GM12878 (cell line): ENCODE measurements at regions not wholly inside any gene's neighbourhood (a gene's known extent, or its start where the extent isn't known, plus 50 kb on each side); places are given as distances from the start of the nearest gene placed in this dataset.

Source experiments
- ATAC-seq: fragments of 200-7000 bp; cut with Tn5 transposase; 3 replicates; pipeline ENCODE4 v1.9.1; 2020; ENCODE audit warnings: mild to moderate bottlenecking, moderate library complexity
- BruUV-seq: library from RNA; stranded (reverse); fragments of 400-500 nt; replicated peaks from 2 replicates; lab custom pipeline; 2021; lab: Mats Ljungman, UMichigan
- CTCF ChIA-PET: fragments of 300-600 bp; sonication (Branson Sonifier 250); formaldehyde crosslinking; extraction: SDS; loops from one replicate; lab custom pipeline; 2021; ENCODE audit warnings: inconsistent platforms; lab: Yijun Ruan, JAX
- POLR2A ChIA-PET: fragments of 350-600 bp; formaldehyde crosslinking; extraction: SDS; loops from one replicate; lab custom pipeline; 2021; ENCODE audit warnings: inconsistent platforms; lab: Charles Lee
- RAD21 ChIA-PET: fragments of 300-600 bp; sonication (Branson Sonifier 250); formaldehyde crosslinking; loops from one replicate; lab custom pipeline; 2023; ENCODE audit warnings: antibody characterized with exemption; ENCODE audit not compliant: unreplicated experiment; lab: Charles Lee
- SMC1A ChIA-PET: fragments of 300-600 bp; sonication (Branson Sonifier 250); formaldehyde crosslinking; loops from one replicate; lab custom pipeline; 2023; ENCODE audit not compliant: unreplicated experiment, uncharacterized antibody; lab: Charles Lee
- DNase-seq: peaks from one replicate; pipeline ENCODE4 v3.0.0-alpha.2; 2011; ENCODE audit warnings: low read depth, low spot score
- FAIRE-seq: peaks from 3 replicates; lab custom pipeline; 2011; peaks lifted over from hg19 to GRCh38; lab: Jason Lieb, UNC
- H2AFZ ChIP-seq: 2 replicates; pipeline ENCODE4 v1.6.0; 2011; ENCODE audit warnings: low read depth, low read length, control low read depth; ENCODE audit not compliant: control insufficient read depth
- H3K27ac ChIP-seq: 2 replicates; pipeline ENCODE4 v1.5.1; 2011; ENCODE audit warnings: control low read depth; ENCODE audit not compliant: control insufficient read depth, insufficient read depth
- H3K27me3 ChIP-seq, 2 experiments: replicated peaks in 1 of 2; 2 replicates each; pipeline versions ENCODE4 v1.6.0 to v1.6.1; 2011; ENCODE audit warnings: low read length in 1 of 2; ENCODE audit not compliant: control insufficient read depth in 2 of 2, insufficient read depth in 2 of 2
- H3K36me3 ChIP-seq, 2 experiments: 2 replicates each; pipeline ENCODE4 v1.5.1; 2011; ENCODE audit warnings: low read length in 1 of 2; ENCODE audit not compliant: control insufficient read depth in 2 of 2, insufficient read depth in 2 of 2
- H3K4me1 ChIP-seq: 2 replicates; pipeline ENCODE4 v1.6.1; 2011; ENCODE audit warnings: mild to moderate bottlenecking, low read length, moderate library complexity, mixed read lengths; ENCODE audit not compliant: control insufficient read depth, insufficient read depth
- H3K4me2 ChIP-seq: 2 replicates; pipeline ENCODE4 v1.6.0; 2011; ENCODE audit warnings: control low read depth; ENCODE audit not compliant: control insufficient read depth, insufficient read depth
- H3K4me3 ChIP-seq: fragments of 200-600 bp; sonication (generic); 2 replicates; pipeline ENCODE4 v1.5.1; 2016
- H3K79me2 ChIP-seq: 2 replicates; pipeline ENCODE4 v1.6.0; 2011; ENCODE audit warnings: low read length; ENCODE audit not compliant: control insufficient read depth, insufficient read depth
- H3K9ac ChIP-seq: 2 replicates; pipeline ENCODE4 v1.8.0; 2011; ENCODE audit warnings: low read length, control low read depth, mixed read lengths; ENCODE audit not compliant: control insufficient read depth, insufficient read depth
- H3K9me3 ChIP-seq: replicated peaks from 3 replicates; pipeline ENCODE4 v1.5.1; 2011; ENCODE audit warnings: mild to moderate bottlenecking, low read length; ENCODE audit not compliant: control insufficient read depth, insufficient read depth
- H4K20me1 ChIP-seq: 2 replicates; pipeline ENCODE4 v1.6.0; 2011; ENCODE audit not compliant: control insufficient read depth, insufficient read depth
- ATF3 ChIP-seq: IDR thresholded peaks from 2 replicates; pipeline ENCODE4 v1.6.1; 2011; ENCODE audit warnings: low read depth, mild to moderate bottlenecking, low read length, moderate library complexity, borderline replicate concordance; ENCODE audit errors: extremely low read depth
- ATF7 ChIP-seq: fragments of 450-650 bp; IDR thresholded peaks from 2 replicates; pipeline ENCODE4 v1.6.1; 2016; ENCODE audit warnings: low read depth, mild to moderate bottlenecking
- CHD1 ChIP-seq: IDR thresholded peaks from 2 replicates; pipeline ENCODE4 v1.6.1; 2012; ENCODE audit warnings: low read depth, low read length, improper control_type of control experiment
- FOS ChIP-seq: IDR thresholded peaks from 3 replicates; pipeline ENCODE4 v1.6.1; 2011; ENCODE audit warnings: borderline replicate concordance; ENCODE audit not compliant: insufficient read length; ENCODE audit errors: extremely low read depth
- GATAD2B ChIP-seq: fragments of 450-650 bp; conservative IDR thresholded peaks from 2 replicates; pipeline ENCODE4 v1.6.1; 2017; ENCODE audit warnings: low read depth, mild to moderate bottlenecking, moderate library complexity
- HDGF ChIP-seq: fragments of 450-650 bp; IDR thresholded peaks from 2 replicates; pipeline ENCODE4 v1.6.1; 2016; ENCODE audit warnings: antibody characterized with exemption
- IKZF2 ChIP-seq, 2 experiments: fragments of 450-650 bp; IDR thresholded peaks; 2 replicates each; pipeline ENCODE4 v1.6.1; 2017; ENCODE audit warnings: mild to moderate bottlenecking in 2 of 2, moderate library complexity in 2 of 2
- IRF3 ChIP-seq: fragments of 450-650 bp; IDR thresholded peaks from 2 replicates; pipeline ENCODE4 v1.6.1; 2014; ENCODE audit warnings: mild to moderate bottlenecking
- MAX ChIP-seq: IDR thresholded peaks from 2 replicates; pipeline ENCODE4 v1.6.1; 2012; ENCODE audit warnings: low read depth, low read length, improper control_type of control experiment
- MYC ChIP-seq: IDR thresholded peaks from 2 replicates; pipeline ENCODE4 v1.6.1; 2011; ENCODE audit warnings: mild to moderate bottlenecking, low read length, moderate library complexity, inconsistent platforms; ENCODE audit not compliant: insufficient read depth, insufficient replicate concordance, insufficient read length, severe bottlenecking
- NFXL1 ChIP-seq: fragments of 450-650 bp; IDR thresholded peaks from 2 replicates; pipeline ENCODE4 v1.6.1; 2017; ENCODE audit warnings: antibody characterized with exemption, mild to moderate bottlenecking, borderline replicate concordance
- PAX5 ChIP-seq: IDR thresholded peaks from 2 replicates; pipeline ENCODE4 v1.6.1; 2011; ENCODE audit warnings: low read depth, low read length, borderline replicate concordance
- PML ChIP-seq: IDR thresholded peaks from 2 replicates; pipeline ENCODE4 v1.6.1; 2012; ENCODE audit warnings: low read length, inconsistent platforms
- POLR2A ChIP-seq: IDR thresholded peaks from 2 replicates; pipeline ENCODE4 v1.6.1; 2011; ENCODE audit warnings: low read depth, mild to moderate bottlenecking, low read length
- POLR2AphosphoS5 ChIP-seq: IDR thresholded peaks from 2 replicates; pipeline ENCODE4 v1.6.1; 2011; ENCODE audit warnings: mild to moderate bottlenecking, low read length, inconsistent platforms
- RFX5 ChIP-seq: IDR thresholded peaks from 2 replicates; pipeline ENCODE4 v1.6.1; 2011; ENCODE audit warnings: low read depth, low read length, improper control_type of control experiment
- SKIL ChIP-seq: fragments of 450-650 bp; IDR thresholded peaks from 2 replicates; pipeline ENCODE4 v1.6.1; 2017; ENCODE audit warnings: mild to moderate bottlenecking, low read depth, inconsistent platforms; ENCODE audit not compliant: poor library complexity, severe bottlenecking
- ZNF384 ChIP-seq: IDR thresholded peaks from 2 replicates; pipeline ENCODE4 v1.6.1; 2012; ENCODE audit warnings: low read depth, mild to moderate bottlenecking, low read length, improper control_type of control experiment, borderline replicate concordance
- WGBS: methylation state at CpG from one replicate; pipeline ENCODE4 v1.1.6; 2016; ENCODE audit warnings: low lambda C conversion rate; ENCODE audit not compliant: insufficient replicate concordance, insufficient coverage; ENCODE audit errors: missing lambda C conversion rate; 5-methylcytosine and 5-hydroxymethylcytosine counted together
- in situ Hi-C: fragments of 300-500 bp; cut with MboI; formaldehyde crosslinking; loops from 9 replicates; pipeline ENCODE4 v1.14.3; 2018; ENCODE audit warnings: mixed read lengths
- intact Hi-C: fragments of 100-400 bp; cut with micrococcal nuclease; formaldehyde crosslinking; loops from one replicate; pipeline ENCODE4 v1.14.2; 2022; ENCODE audit not compliant: unreplicated experiment

- no peak for TF ChIP-seq IRF3
- TF ChIP-seq NFXL1 = no peak
- no peak for TF ChIP-seq MAX
- no peak for TF ChIP-seq RFX5
- TF ChIP-seq ZNF384 = no peak
Observed at GRCh38 chr5:176725521-176726280, 78.4 kb downstream of the TSPAN17 start (continued).

GRCh38 chr5:176726746-176727527, 79.7 kb downstream of the TSPAN17 start:
- Histone ChIP-seq H4K20me1 (no peaks in the 10 kb centered on the region), H3K27ac (no peak overlapping the region), H3K36me3 (no peaks in the 10 kb centered on the region), H3K4me2 (no peak overlapping the region), H3K4me3 (no peak overlapping the region), H3K9me3 (no peaks in the 10 kb centered on the region; the same call in 2 of the 3 replicates), H3K79me2 (no peaks in the 10 kb centered on the region), H3K27me3 (peaks cover 0 to 6% of the 10 kb centered on the region in 2 experiments; a peak in 3 of 4 replicates), H3K4me1 (no peaks in the 10 kb centered on the region; the same call in 1 of the 2 replicates), H2AFZ (no peak overlapping the region), H3K9ac (no peak overlapping the region)
- DNase-seq = no peak
- peak; percentile 16; the same call in 1 of the 3 replicates for ATAC-seq
- 22% methylated on average over 25 of the region's 25 CpGs for WGBS
- in situ Hi-C loops (no loop called here), intact Hi-C loops (no loop called here)
- no TSS peak for BruUV-seq
- CTCF ChIA-PET = no interaction called here
- SMC1A ChIA-PET = no interaction called here
- FAIRE-seq = no peak
- POLR2A ChIA-PET = no interaction called here
- RAD21 ChIA-PET = no interaction called here
- TF ChIP-seq GATAD2B = no peak
- TF ChIP-seq CHD1 = no peak
- TF ChIP-seq ATF7 = no peak
- TF ChIP-seq SKIL = no peak
- TF ChIP-seq FOS = no peak
- TF ChIP-seq IKZF2 (IDR thresholded peaks at IDR 0.05) = no peak
- TF ChIP-seq HDGF = no peak
- TF ChIP-seq ATF3 = no peak
- no peak for TF ChIP-seq POLR2AphosphoS5
- no peak for TF ChIP-seq PML
- TF ChIP-seq POLR2A = no peak
- TF ChIP-seq PAX5 = no peak
- TF ChIP-seq MYC = no peak
